Small intestine (tissue), 7 donors: ENCODE measurements at regions not wholly inside any gene's neighbourhood (a gene's known extent, or its start where the extent isn't known, plus 50 kb on each side); places are given as distances from the start of the nearest gene placed in this dataset.

Experiments
- DNase-seq, 2 donors: peaks; one replicate each; pipeline versions ENCODE4 v3.0.0 to v3.0.0-alpha.2; 2013
- FAIRE-seq: peaks from 2 replicates; lab custom pipeline; 2012; peaks lifted over from hg19 to GRCh38; lab: Jason Lieb, UNC
- H3K27ac ChIP-seq, 3 donors: one replicate each; pipeline ENCODE4 v1.5.1; 2013; ENCODE audit warnings: low read length in 2 of 3, mild to moderate bottlenecking in 2 of 3, control low read depth in 1 of 3, inconsistent platforms in 1 of 3, low read depth in 1 of 3, moderate library complexity in 1 of 3
- H3K27me3 ChIP-seq, 3 donors: one replicate each; pipeline ENCODE4 v1.6.1; 2013; ENCODE audit warnings: low read length in 3 of 3, inconsistent platforms in 1 of 3; ENCODE audit not compliant: control insufficient read depth in 3 of 3, insufficient read depth in 3 of 3
- H3K36me3 ChIP-seq, 3 donors: one replicate each; pipeline ENCODE4 v1.6.1; 2013; ENCODE audit warnings: low read length in 3 of 3, inconsistent platforms in 1 of 3, low read depth in 1 of 3, mild to moderate bottlenecking in 1 of 3, moderate library complexity in 1 of 3; ENCODE audit not compliant: control insufficient read depth in 3 of 3, insufficient read depth in 2 of 3
- H3K4me1 ChIP-seq, 3 donors: one replicate each; pipeline ENCODE4 v1.6.1; 2013; ENCODE audit warnings: low read length in 2 of 3, inconsistent platforms in 1 of 3, low read depth in 1 of 3, mild to moderate bottlenecking in 1 of 3, moderate library complexity in 1 of 3; ENCODE audit not compliant: control insufficient read depth in 3 of 3, insufficient read depth in 2 of 3
- H3K4me3 ChIP-seq, 3 donors: one replicate each; pipeline ENCODE4 v1.5.1; 2013; ENCODE audit warnings: low read length in 3 of 3, control low read depth in 1 of 3, inconsistent platforms in 1 of 3, low read depth in 1 of 3, mild to moderate bottlenecking in 1 of 3, moderate library complexity in 1 of 3
- H3K9me3 ChIP-seq, 2 donors: one replicate each; pipeline ENCODE4 v1.6.1; 2013; ENCODE audit warnings: low read depth in 1 of 2, low read length in 1 of 2; ENCODE audit not compliant: control insufficient read depth in 2 of 2, insufficient read depth in 1 of 2
- WGBS, 3 donors: extraction: QIAGEN DNeasy Blood & Tissue Kit; methylation state at CpG; one replicate each; pipeline ENCODE4 v1.1.7; 2013; 5-methylcytosine and 5-hydroxymethylcytosine counted together
- donor health status: healthy with polysubstance abuse.
- donor health status: control.
- donor health status: control.
- donor health status: Bipolar disorder and iron deficiency.
- donor health status: healthy.

DNA sequence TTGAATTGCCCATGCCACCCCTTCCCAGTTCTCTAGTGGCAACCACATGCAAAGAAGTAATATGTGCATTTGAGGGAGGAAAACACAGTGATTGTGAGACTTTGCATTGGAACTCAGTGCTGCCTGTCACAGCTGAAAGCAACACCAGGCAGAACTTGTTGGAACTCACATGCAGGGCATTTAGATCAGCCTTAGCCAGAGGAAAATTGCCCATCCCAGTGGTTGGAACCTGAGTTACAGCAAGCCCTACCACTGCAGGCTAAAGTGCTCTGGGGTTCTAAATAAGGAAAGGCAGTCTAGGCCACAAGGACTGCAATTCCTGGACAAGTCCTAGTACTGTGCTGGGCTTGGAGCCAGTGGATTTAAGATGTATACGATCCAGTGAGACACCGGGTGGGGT lies 245.3 kb upstream of the UFL1 start:
- FAIRE-seq = no peak
- no peaks in the 10 kb centered on the region for H3K9me3 ChIP-seq
- H3K36me3 ChIP-seq = no peaks in the 10 kb centered on the region
- WGBS, 3 donors = 77 to 87% (median 82%) methylated on average over 2 of the region's 2 CpGs
- H3K27me3 ChIP-seq = no peaks in the 10 kb centered on the region
- DNase-seq = no peak
- no peak overlapping the region for H3K27ac ChIP-seq
- H3K4me3 ChIP-seq = no peak overlapping the region
- no peaks in the 10 kb centered on the region for H3K4me1 ChIP-seq

DNA sequence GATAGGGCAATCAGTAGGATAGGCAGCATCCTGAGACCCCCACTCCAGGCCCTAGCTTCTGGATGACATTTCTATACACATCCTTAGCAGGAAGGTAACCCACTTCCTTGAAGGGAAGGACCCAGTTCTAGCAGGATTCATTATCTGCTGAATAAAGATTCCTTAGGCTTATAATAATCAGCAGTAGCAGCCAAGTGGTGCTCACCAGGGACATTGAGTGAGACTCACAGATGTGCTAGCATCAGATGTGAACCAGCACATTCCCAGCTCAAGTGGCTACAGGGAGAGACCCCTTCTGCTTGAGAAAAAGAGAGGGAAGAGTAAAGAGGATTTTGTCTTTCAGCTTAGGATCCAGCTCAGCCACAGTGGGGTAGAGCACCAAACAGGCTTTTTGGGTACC lies 244.8 kb upstream of the UFL1 start:
- Histone ChIP-seq H3K27me3 (no peaks in the 10 kb centered on the region), H3K4me3 (no peak overlapping the region), H3K27ac (no peak overlapping the region), H3K4me1 (no peaks in the 10 kb centered on the region), H3K36me3 (no peaks in the 10 kb centered on the region), H3K9me3 (no peaks in the 10 kb centered on the region)
- no peak for DNase-seq
- FAIRE-seq = no peak

DNA sequence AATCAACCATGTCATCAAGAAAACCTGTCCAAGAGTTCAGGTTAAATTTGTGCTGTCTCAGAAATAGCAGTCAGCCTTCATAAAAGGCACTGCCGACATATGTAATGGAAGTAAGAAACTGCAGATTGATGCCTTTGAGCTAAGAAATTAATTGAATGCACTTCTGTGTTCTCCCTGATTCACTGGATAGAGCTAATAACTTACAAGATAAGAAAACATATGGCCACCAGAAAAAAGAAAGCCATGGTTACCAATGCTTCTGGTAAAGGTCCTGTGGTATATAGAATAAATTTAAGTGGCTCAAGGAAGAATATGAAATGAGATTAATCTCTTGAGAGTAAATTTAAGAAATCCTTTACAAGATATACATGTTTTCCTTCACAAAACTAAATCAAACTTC lies 242.5 kb upstream of the UFL1 start:
- 93 to 95% (median 93%) methylated on average over 1 of the region's 1 CpG for WGBS, 3 donors

DNA sequence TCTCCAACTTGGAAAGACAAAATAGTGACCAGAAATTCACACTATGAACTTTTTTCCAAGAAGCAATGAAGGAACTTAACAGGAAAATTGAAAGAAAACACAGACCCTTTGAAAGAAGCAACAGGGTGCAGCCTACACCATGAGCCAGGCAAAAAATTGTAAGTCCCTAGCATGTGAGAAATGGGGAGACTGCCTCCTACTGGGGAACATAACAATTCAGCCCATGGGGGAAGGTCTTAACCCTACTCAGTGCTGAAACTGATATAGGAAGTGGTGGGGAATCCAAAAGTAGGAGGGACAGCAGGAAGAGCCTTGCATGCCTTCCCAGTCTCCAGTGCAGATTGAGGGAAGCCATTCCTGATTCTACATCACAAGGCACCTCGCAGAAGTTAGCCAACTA lies 235.1 kb upstream of the UFL1 start:
- Histone ChIP-seq H3K27me3 (peaks cover 0 to 2% (median 0%) of the 10 kb centered on the region in 3 donors), H3K27ac (no peak overlapping the region), H3K4me1 (no peaks in the 10 kb centered on the region), H3K9me3 (no peaks in the 10 kb centered on the region), H3K36me3 (no peaks in the 10 kb centered on the region), H3K4me3 (no peak overlapping the region)
- DNase-seq (no peak), FAIRE-seq (no peak)
- 69 to 74% (median 73%) methylated on average over 1 of the region's 1 CpG for WGBS, 3 donors

More for the DNA sequence above, 242.5 kb upstream of the UFL1 start:
- no peaks in the 10 kb centered on the region for H3K4me1 ChIP-seq
- FAIRE-seq = no peak
- H3K27ac ChIP-seq = no peak overlapping the region
- H3K9me3 ChIP-seq = no peaks in the 10 kb centered on the region
- H3K27me3 ChIP-seq = no peaks in the 10 kb centered on the region
- H3K36me3 ChIP-seq = no peaks in the 10 kb centered on the region
- no peak for DNase-seq
- H3K4me3 ChIP-seq = no peak overlapping the region

DNA sequence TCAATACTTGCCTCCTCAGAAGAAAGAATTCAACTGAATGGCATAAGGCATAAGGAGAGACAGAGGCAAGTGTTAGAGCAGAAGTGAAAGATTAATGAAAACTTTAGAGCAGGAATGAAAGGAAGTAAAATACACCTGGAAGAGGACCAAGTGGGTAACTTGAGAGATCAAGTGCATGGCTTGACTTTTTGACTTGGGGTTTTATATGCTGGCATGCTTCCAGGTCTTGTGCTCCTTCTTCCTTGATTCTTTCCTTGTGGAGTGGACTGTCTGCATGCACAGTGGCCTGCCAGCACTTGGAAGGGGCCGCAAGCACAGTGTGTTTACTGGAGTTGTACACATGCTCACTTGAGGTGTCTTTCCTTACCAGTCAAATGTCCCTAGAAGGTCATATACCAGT lies 222.1 kb upstream of the UFL1 start:
- Histone ChIP-seq H3K4me1 (no peaks in the 10 kb centered on the region), H3K9me3 (no peaks in the 10 kb centered on the region), H3K4me3 (no peak overlapping the region), H3K27ac (no peak overlapping the region), H3K27me3 (no peaks in the 10 kb centered on the region), H3K36me3 (no peaks in the 10 kb centered on the region)
- DNase-seq (no peak), FAIRE-seq (no peak)
- WGBS, 3 donors = 84 to 100% (median 88%) methylated on average over 1 of the region's 1 CpG

DNA sequence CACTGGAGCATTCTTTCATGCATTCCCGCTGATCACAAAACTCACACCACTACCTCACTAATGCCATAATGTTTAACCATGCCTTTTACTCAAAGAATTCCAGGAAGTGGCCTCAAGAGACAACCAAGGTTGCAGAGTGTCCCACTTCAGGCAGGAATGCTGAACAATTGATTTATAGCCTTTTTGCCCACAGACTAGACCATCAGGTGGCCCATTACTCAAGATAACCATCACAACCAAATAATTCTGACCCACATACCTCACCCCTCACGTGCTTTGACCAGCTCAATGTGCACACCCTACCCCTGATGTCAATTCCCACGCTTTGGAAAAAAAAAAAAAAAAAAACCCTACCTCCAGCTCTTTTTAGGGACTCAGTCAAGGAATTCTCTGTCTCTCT lies 220.6 kb upstream of the UFL1 start:
- no peak for DNase-seq
- WGBS, 3 donors = 23 to 30% (median 26%) methylated on average over 3 of the region's 3 CpGs
- no peaks in the 10 kb centered on the region for H3K36me3 ChIP-seq

DNA sequence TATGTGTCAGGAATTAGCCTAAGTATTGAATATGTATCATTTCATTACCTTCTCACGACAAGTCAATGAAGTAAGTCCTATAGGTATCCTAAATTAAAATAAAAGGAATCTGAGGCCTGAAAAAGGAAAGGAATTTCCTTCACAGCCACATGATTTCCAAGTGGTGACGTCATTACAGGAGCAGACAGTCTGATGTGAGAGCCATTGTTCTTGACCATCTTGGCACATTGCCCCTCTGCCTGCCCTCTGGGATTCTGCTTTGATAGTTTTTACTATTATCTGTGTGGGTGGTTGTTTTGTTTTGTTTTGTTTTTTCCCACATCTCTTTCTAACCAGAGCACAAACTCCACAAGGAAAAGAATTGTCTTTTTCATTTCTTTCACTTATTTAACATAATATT lies 219.8 kb upstream of the UFL1 start:
- FAIRE-seq = no peak

More for the DNA sequence above, 220.6 kb upstream of the UFL1 start:
- no peak overlapping the region for H3K4me3 ChIP-seq
- H3K27ac ChIP-seq = no peak overlapping the region
- FAIRE-seq = no peak
- H3K9me3 ChIP-seq = no peaks in the 10 kb centered on the region
- no peaks in the 10 kb centered on the region for H3K4me1 ChIP-seq
- no peaks in the 10 kb centered on the region for H3K27me3 ChIP-seq

DNA sequence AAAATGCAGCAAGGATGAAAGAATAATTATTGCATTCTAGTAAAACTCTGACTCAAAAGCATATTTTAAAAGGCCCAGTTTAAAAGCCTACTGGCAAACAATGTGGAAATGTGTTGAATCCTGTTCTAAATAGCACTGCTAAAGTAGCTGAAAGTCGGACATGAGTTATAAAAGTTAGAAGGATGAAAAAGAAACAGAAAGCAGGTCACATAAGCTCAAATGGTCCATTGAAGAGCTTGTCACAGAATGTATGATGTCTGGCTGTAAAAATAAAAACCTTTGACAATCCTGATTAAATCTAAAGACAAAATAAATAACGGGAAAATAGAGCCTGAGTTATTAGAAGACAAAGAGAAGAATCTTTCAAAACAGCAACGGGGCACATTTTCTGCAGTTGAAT lies 218.6 kb upstream of the UFL1 start:
- H3K4me3 ChIP-seq = no peak overlapping the region
- no peaks in the 10 kb centered on the region for H3K36me3 ChIP-seq
- DNase-seq = no peak
- H3K27me3 ChIP-seq = no peaks in the 10 kb centered on the region
- no peak for FAIRE-seq
- WGBS, 3 donors = 62 to 72% (median 62%) methylated on average over 3 of the region's 3 CpGs
- H3K9me3 ChIP-seq = no peaks in the 10 kb centered on the region
- no peaks in the 10 kb centered on the region for H3K4me1 ChIP-seq
- no peak overlapping the region for H3K27ac ChIP-seq

More for the DNA sequence above, 219.8 kb upstream of the UFL1 start:
- no peak overlapping the region for H3K27ac ChIP-seq
- no peaks in the 10 kb centered on the region for H3K27me3 ChIP-seq
- H3K4me1 ChIP-seq = no peaks in the 10 kb centered on the region
- WGBS, 3 donors = 60 to 67% (median 61%) methylated on average over 2 of the region's 2 CpGs
- no peaks in the 10 kb centered on the region for H3K9me3 ChIP-seq
- H3K4me3 ChIP-seq = no peak overlapping the region
- no peaks in the 10 kb centered on the region for H3K36me3 ChIP-seq
- DNase-seq = no peak

DNA sequence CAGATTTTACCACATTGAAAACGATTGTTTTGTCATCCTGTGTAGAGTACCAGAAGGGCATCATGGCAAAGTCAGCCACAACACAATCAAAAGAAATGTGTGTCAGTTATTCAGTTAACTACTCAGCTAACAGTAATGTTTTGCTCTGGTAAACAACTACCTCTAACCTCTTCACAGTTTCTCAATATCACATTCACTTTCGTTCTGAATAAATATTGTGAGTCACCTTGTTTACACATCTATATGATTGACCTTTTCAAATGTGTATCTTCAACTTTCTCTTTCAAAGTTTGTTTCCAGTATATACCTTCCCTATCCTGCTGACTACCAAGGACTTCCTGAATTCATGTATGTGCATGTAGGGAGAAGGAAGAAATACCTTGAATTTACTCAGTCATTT lies 216.6 kb upstream of the UFL1 start:
- WGBS, 3 donors = 31 to 37% (median 36%) methylated on average over 2 of the region's 2 CpGs
- Histone ChIP-seq H3K27me3 (no peaks in the 10 kb centered on the region), H3K27ac (no peak overlapping the region), H3K4me3 (no peak overlapping the region), H3K9me3 (no peaks in the 10 kb centered on the region), H3K36me3 (no peaks in the 10 kb centered on the region), H3K4me1 (no peaks in the 10 kb centered on the region)
- DNase-seq = no peak
- no peak for FAIRE-seq
